HG02571 (cell line): ENCODE measurements at regions not wholly inside any gene's neighbourhood (a gene's known extent, or its start where the extent isn't known, plus 50 kb on each side); places are given as distances from the start of the nearest gene placed in this dataset.
"Not testable (repeated sequence)": the region's sequence is repeated elsewhere in the genome, so short reads cannot be mapped to it uniquely, and the experiment has no call there.

Experiments
- ATAC-seq: cut with Tn5 transposase; IDR thresholded peaks from one replicate; pipeline ENCODE4 v1.9.1; 2021; ENCODE audit warnings: mild to moderate bottlenecking, moderate library complexity; ENCODE audit not compliant: unreplicated experiment

DNA sequence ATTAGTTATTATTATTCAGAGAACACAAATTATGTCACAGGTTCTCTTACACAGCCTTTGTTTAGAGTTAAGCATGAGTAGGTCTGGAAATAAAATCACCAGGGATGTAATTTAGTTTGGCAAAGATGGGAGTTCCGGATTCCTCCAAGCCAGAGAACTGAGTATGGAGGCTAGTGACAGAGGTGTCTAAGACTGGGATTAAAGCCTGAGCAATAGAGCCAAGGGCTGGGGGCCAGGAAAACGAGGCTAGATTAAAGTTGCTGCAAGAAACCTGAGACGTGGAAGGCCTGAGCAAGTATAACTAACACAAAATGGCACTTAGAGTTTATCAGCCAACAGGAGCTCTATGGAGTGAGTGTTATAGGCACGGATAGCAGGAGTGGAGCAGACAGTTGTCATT is 381.6 kb downstream of the SRGAP2C start:
- no peak for ATAC-seq

- ATAC-seq = no peak
Observed at GRCh38 chr1:121569428-121569827, 384.7 kb downstream of the SRGAP2C start.

- not testable (repeated sequence) for ATAC-seq
Observed at GRCh38 chr1:121573881-121574504, 389.2 kb downstream of the SRGAP2C start.

GRCh38 chr1:121574505-121574899 is 389.7 kb downstream of the SRGAP2C start:
- ATAC-seq = not testable (repeated sequence)

- not testable (repeated sequence) for ATAC-seq
Observed at GRCh38 chr1:121582898-121583297, 398.1 kb downstream of the SRGAP2C start.

DNA sequence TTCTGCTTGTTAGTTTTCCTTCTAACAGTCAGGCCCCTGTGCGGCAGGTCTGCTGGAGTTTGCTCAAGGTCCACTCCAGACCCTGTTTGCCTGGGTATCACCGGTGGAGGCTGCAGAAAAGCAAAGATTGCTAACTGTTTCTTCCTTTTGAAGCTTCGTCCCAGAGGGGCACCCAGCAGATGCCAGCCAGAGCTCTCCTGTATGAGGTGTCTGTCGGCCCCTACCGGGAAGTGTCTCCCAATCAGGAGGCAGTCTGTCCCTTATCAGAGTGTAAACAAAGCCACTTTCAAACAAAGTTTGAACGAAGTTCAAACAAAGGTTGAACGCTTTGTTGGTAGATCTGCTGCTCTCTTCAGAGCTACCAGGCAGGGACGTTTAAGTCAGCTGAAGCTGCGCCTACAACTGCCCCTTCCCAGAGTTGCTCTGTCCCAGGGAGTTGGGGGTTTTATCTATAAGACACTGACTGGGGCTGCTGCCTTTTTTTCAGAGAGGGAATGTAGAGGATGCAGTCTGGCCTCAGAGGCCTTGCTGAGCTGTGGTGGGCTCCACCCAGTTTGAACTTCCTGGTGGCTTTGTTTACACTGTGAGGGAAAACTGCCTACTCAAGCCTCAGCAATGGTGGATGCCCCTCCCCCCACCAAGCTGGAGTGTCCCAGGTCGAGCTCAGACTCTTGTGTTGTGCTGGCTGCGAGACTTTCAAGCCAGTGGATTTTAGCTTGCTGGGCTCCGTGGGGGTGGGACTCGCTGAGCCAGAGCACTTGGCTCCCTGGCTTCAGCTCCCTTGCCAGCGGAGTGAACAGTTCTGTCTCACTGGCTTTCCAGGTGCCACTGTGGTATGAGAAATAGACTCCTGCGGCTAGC is 401.8 kb downstream of the SRGAP2C start:
- no peak for ATAC-seq

- no peak for ATAC-seq
Observed at GRCh38 chr1:121587230-121587569, 402.4 kb downstream of the SRGAP2C start.

DNA sequence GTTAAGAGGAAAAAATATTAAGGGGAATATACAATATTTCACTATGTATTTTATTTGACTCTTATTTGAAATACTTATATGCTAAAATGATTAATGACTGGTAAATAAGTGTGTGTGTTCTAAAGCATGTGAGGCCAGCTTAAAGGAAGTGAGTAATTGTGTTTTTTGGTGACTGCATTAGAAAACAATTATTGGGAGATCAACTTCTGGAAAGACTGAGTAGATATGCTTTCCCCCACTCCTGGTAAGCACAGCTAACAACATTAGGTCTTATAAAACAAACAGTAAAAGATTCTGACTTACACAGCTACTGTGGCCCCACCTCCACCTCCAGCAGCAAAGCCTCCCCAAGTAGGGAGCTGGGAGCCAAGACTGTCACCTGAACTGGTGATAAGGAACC is 403.0 kb downstream of the SRGAP2C start:
- no peak for ATAC-seq

GRCh38 chr1:121594096-121594495 is 409.3 kb downstream of the SRGAP2C start:
- ATAC-seq = no peak

DNA sequence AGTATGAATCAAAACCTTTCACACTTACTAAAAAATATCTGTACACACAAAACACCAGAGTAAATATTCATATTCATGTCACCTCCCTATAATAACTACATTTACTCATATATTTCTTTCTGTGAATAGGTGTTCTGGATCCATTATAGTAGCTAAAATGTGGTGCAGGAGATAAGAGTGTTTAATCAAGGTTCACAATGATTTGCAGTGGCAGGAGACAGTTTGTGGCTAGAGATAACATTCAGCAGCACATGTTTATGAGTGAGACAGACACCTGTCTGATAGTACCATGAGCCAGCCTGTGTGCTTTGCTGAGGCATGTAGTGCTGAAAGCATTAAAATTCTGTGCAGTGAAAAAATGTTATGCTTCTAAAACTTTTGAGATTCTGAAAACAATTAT is 410.3 kb downstream of the SRGAP2C start:
- ATAC-seq = no peak

- ATAC-seq = not testable (repeated sequence)
Observed at GRCh38 chr1:121604843-121605444, 420.2 kb downstream of the SRGAP2C start.

DNA sequence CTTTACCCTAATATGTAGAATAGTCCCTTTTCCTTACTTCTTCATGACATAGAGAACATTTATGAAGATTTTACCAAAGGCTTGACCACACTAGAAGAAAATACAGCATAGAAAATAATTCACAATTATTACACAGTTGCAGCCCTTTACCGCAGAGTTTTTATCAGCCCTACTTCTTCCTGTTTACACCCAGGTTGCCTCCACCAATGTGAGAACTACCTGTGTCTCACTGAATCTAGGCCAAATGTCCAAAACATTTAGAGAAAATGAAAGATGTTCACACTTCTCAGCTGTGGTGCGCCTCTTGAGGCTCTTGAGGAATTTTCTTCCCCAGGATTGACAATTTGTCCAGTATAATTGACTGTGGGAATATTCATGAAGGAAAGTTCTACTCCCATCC is 422.7 kb downstream of the SRGAP2C start:
- not testable (repeated sequence) for ATAC-seq
